ENCODE measurements at regions not wholly inside any gene's neighbourhood (a gene's known extent, or its start where the extent isn't known, plus 50 kb on each side); places are given as distances from the start of the nearest gene placed in this dataset.
"Not testable (repeated sequence)": the region's sequence is repeated elsewhere in the genome, so short reads cannot be mapped to it uniquely, and the experiment has no call there.

GRCh38 chr12:102298022-102298421 lies 100.4 kb upstream of the PMCH start:
- no peak for DNase-seq (ENCODE audit: low spot score)

- DNase-seq (ENCODE audit: low spot score): no peak
Observed at GRCh38 chr12:102297412-102297811, 99.8 kb upstream of the PMCH start.

- no peak for DNase-seq (ENCODE audit: low spot score)
Observed at GRCh38 chr12:102294568-102294967, 96.9 kb upstream of the PMCH start.

- DNase-seq (ENCODE audit: low spot score): not testable (repeated sequence)
Observed at GRCh38 chr12:102291498-102292440, 94.1 kb upstream of the PMCH start.

GRCh38 chr12:102289702-102290101 lies 92.1 kb upstream of the PMCH start:
- not testable (repeated sequence) for DNase-seq (ENCODE audit: low spot score)

GRCh38 chr12:102281231-102281630 lies 83.6 kb upstream of the PMCH start:
- DNase-seq (ENCODE audit: low spot score): no peak

- not testable (repeated sequence) for DNase-seq (ENCODE audit: low spot score)
Observed at GRCh38 chr12:102255687-102256086, 58.1 kb upstream of the PMCH start.

- not testable (repeated sequence) for DNase-seq (ENCODE audit: low spot score)
Observed at GRCh38 chr12:102251005-102251404, 53.4 kb upstream of the PMCH start.

GRCh38 chr12:102249079-102249841 lies 51.6 kb upstream of the PMCH start:
- no peak for DNase-seq (ENCODE audit: low spot score)

All from H4 (cell line).